K562 (cell line): ENCODE measurements at regions not wholly inside any gene's neighbourhood (a gene's known extent, or its start where the extent isn't known, plus 50 kb on each side); places are given as distances from the start of the nearest gene placed in this dataset.

Source experiments
- ATAC-seq: fragments of 200-7000 bp; cut with Tn5 transposase; 3 replicates; pipeline ENCODE4 v1.9.1; 2020; ENCODE audit warnings: moderate library complexity
- BruUV-seq: library from RNA; stranded (reverse); fragments of 400-500 nt; replicated peaks from 2 replicates; lab custom pipeline; 2021; lab: Mats Ljungman, UMichigan
- CTCF ChIA-PET: fragments of 300-600 bp; formaldehyde crosslinking; extraction: SDS; loops from one replicate; lab custom pipeline; 2021; ENCODE audit warnings: low intra/inter-chr PET ratio; lab: Yijun Ruan, JAX
- POLR2A ChIA-PET: fragments of 300-600, 350-650 bp; sonication (Branson Sonifier 250); formaldehyde crosslinking; extraction: SDS; loops from one replicate; lab custom pipeline; 2021; ENCODE audit warnings: antibody characterized with exemption, inconsistent platforms; lab: Yijun Ruan, JAX
- DNase-seq, 4 experiments: peaks; one replicate each; pipeline versions ENCODE4 v3.0.0 to v3.0.0-alpha.2; 2011 to 2018; ENCODE audit warnings: low spot score in 3 of 4, mixed read lengths in 3 of 4; ENCODE audit errors: extremely low read depth in 1 of 4
- FAIRE-seq: peaks from 2 replicates; lab custom pipeline; 2011; peaks lifted over from hg19 to GRCh38; lab: Jason Lieb, UNC
- H2AFZ ChIP-seq: 2 replicates; pipeline ENCODE4 v1.6.0; 2011; ENCODE audit warnings: low read depth, low read length, control low read depth, inconsistent platforms
- H3K27ac ChIP-seq: fragments of 200-600 bp; 3 replicates; pipeline ENCODE4 v1.8.0; 2011; ENCODE audit warnings: low read depth, mild to moderate bottlenecking, control low read depth, inconsistent platforms, low read length, moderate library complexity, mixed read lengths; ENCODE audit errors: extremely low read depth
- H3K27me3 ChIP-seq, 2 experiments: fragments of 300-600 bp in 1 of 2; 2 replicates in 1 of 2; 3 replicates in 1 of 2; pipeline versions ENCODE4 v1.6.0 to v1.8.0; 2011; ENCODE audit warnings: inconsistent platforms in 2 of 2, low read length in 2 of 2, mild to moderate bottlenecking in 1 of 2, mixed read lengths in 1 of 2, moderate library complexity in 1 of 2; ENCODE audit not compliant: control insufficient read depth in 2 of 2, insufficient read depth in 2 of 2
- H3K36me3 ChIP-seq: fragments of 300-600 bp; 3 replicates; pipeline ENCODE4 v1.8.0; 2011; ENCODE audit warnings: mild to moderate bottlenecking, low read length, inconsistent platforms; ENCODE audit not compliant: control insufficient read depth, insufficient read depth
- H3K4me1 ChIP-seq, 2 experiments: fragments of 200-600 bp in 1 of 2; replicated peaks in 1 of 2; 2 replicates in 1 of 2; 3 replicates in 1 of 2; pipeline versions ENCODE4 v1.5.1 to v1.8.0; 2011; ENCODE audit warnings: inconsistent platforms in 2 of 2, low read length in 2 of 2, mild to moderate bottlenecking in 1 of 2, mixed read lengths in 1 of 2, moderate library complexity in 1 of 2; ENCODE audit not compliant: control insufficient read depth in 2 of 2, insufficient read depth in 2 of 2
- H3K4me2 ChIP-seq: 2 replicates; pipeline ENCODE4 v1.6.1; 2011; ENCODE audit warnings: low read length, control low read depth, inconsistent platforms, mixed read lengths; ENCODE audit not compliant: insufficient read depth
- H3K4me3 ChIP-seq: fragments of 200-600 bp; sonication (generic), shearing (Covaris generic); 2 replicates; pipeline ENCODE4 v1.5.1; 2016; ENCODE audit warnings: control low read depth, inconsistent platforms
- H3K79me2 ChIP-seq: fragments of 200-600 bp; 3 replicates; pipeline ENCODE4 v1.8.0; 2011; ENCODE audit warnings: low read length, inconsistent platforms; ENCODE audit not compliant: control insufficient read depth, insufficient read depth
- H3K9ac ChIP-seq, 2 experiments: 2 replicates each; pipeline versions ENCODE4 v1.6.0 to v1.6.1; 2011; ENCODE audit warnings: low read depth in 2 of 2, low read length in 2 of 2, control low read depth in 1 of 2, inconsistent platforms in 1 of 2, mild to moderate bottlenecking in 1 of 2, mixed read lengths in 1 of 2; ENCODE audit not compliant: insufficient read depth in 1 of 2
- H3K9me1 ChIP-seq: one replicate; pipeline ENCODE4 v1.6.0; 2011; ENCODE audit warnings: inconsistent platforms, mild to moderate bottlenecking, low read length, moderate library complexity; ENCODE audit not compliant: control insufficient read depth, insufficient read depth
- H3K9me3 ChIP-seq: replicated peaks from 2 replicates; pipeline ENCODE4 v1.5.1; 2011; ENCODE audit warnings: low read depth, low read length, inconsistent platforms; ENCODE audit not compliant: control insufficient read depth, insufficient read depth
- H4K20me1 ChIP-seq: replicated peaks from 2 replicates; pipeline ENCODE4 v1.6.1; 2011; ENCODE audit warnings: low read length, inconsistent platforms, mixed read lengths; ENCODE audit not compliant: control insufficient read depth, insufficient read depth
- ERF ChIP-seq: fragments of 450-650 bp; formaldehyde crosslinking; IDR thresholded peaks from 2 replicates; pipeline ENCODE4 v1.4.0; 2020; ENCODE audit warnings: mild to moderate bottlenecking, mixed read lengths
- ETV1 ChIP-seq: fragments of 450-650 bp; conservative IDR thresholded peaks from 2 replicates; pipeline ENCODE4 v1.6.1; 2016; ENCODE audit warnings: missing genetic modification characterization, control low read depth, low read depth, missing compliant biosample characterization
- HMG20B ChIP-seq: fragments of 250-450 bp; sonication (Bioruptor Pico); IDR thresholded peaks from 2 replicates; pipeline ENCODE4 v1.5.0; 2021; ENCODE audit warnings: mild to moderate bottlenecking
- HOXB6 ChIP-seq: fragments of 250-450 bp; sonication (Bioruptor Pico); IDR thresholded peaks from 2 replicates; pipeline ENCODE4 v1.5.1; 2022; ENCODE audit warnings: mild to moderate bottlenecking, borderline replicate concordance
- NFIC ChIP-seq: fragments of 450-650 bp; IDR thresholded peaks from 2 replicates; pipeline ENCODE4 v1.6.1; 2017; ENCODE audit warnings: mild to moderate bottlenecking, inconsistent platforms
- NFYB ChIP-seq: IDR thresholded peaks from 2 replicates; pipeline ENCODE4 v1.6.1; 2011; ENCODE audit warnings: mild to moderate bottlenecking, moderate library complexity; ENCODE audit not compliant: insufficient read length; ENCODE audit errors: extremely low read depth
- PTTG1 ChIP-seq: fragments of 450-650 bp; IDR thresholded peaks from 2 replicates; pipeline ENCODE4 v1.6.1; 2016; ENCODE audit warnings: low read depth, mild to moderate bottlenecking, missing genetic modification characterization, missing compliant biosample characterization
- RBBP5 ChIP-seq: fragments of 200-600 bp; sonication (generic); IDR thresholded peaks from 2 replicates; pipeline ENCODE4 v1.6.1; 2012; ENCODE audit warnings: borderline replicate concordance, mild to moderate bottlenecking, low read length, control low read depth, inconsistent platforms; ENCODE audit not compliant: insufficient read depth, poor library complexity, severe bottlenecking
- TAF7 ChIP-seq: fragments of 450-650 bp; IDR thresholded peaks from 2 replicates; pipeline ENCODE4 v1.6.1; 2016; ENCODE audit warnings: missing genetic modification characterization, missing compliant biosample characterization
- TCF3 ChIP-seq: sonication (generic); formaldehyde crosslinking; IDR thresholded peaks from 2 replicates; pipeline ENCODE4 v1.4.0; 2020; ENCODE audit warnings: mild to moderate bottlenecking, missing genetic modification reagents
- USF1 ChIP-seq: sonication (generic); formaldehyde crosslinking; IDR thresholded peaks from 2 replicates; pipeline ENCODE4 v1.9.0; 2022; ENCODE audit warnings: mild to moderate bottlenecking, missing genetic modification reagents
- ZNF384 ChIP-seq: IDR thresholded peaks from 2 replicates; pipeline ENCODE4 v1.6.1; 2012; ENCODE audit warnings: low read depth, low read length, improper control_type of control experiment
- WGBS: fragments of 100-300 bp; shearing (Covaris generic); methylation state at CpG from one replicate; pipeline ENCODE4 v1.1.6; 2016; ENCODE audit warnings: low coverage, mixed read lengths; ENCODE audit not compliant: insufficient coverage; ENCODE audit errors: missing lambda C conversion rate; 5-methylcytosine and 5-hydroxymethylcytosine counted together
- in situ Hi-C: fragments of 300-500 bp; cut with MboI; formaldehyde crosslinking; loops from 4 replicates; pipeline ENCODE4 v1.15.0; 2018; ENCODE audit warnings: inconsistent platforms, mixed read lengths
- intact Hi-C: fragments of 100-400 bp; cut with micrococcal nuclease; formaldehyde crosslinking; loops from 2 replicates; pipeline ENCODE4 v1.14.2; 2022
- TF ChIP-seq, protein P1 (sequence below), 2 experiments: IDR thresholded peaks; 2 replicates each; pipeline ENCODE4 v1.6.1; 2011; ENCODE audit warnings: borderline replicate concordance in 1 of 2, control low read depth in 1 of 2, low read depth in 1 of 2, low read length in 1 of 2, mild to moderate bottlenecking in 1 of 2, mixed read lengths in 1 of 2, moderate library complexity in 1 of 2; ENCODE audit not compliant: insufficient read depth in 1 of 2, insufficient read length in 1 of 2, poor library complexity in 1 of 2, severe bottlenecking in 1 of 2; ENCODE audit errors: extremely low read depth in 1 of 2
- TF ChIP-seq, protein P2 (sequence below): fragments of 450-650 bp; IDR thresholded peaks from 2 replicates; pipeline ENCODE4 v1.6.1; 2018; ENCODE audit not compliant: partially characterized antibody

DNA sequence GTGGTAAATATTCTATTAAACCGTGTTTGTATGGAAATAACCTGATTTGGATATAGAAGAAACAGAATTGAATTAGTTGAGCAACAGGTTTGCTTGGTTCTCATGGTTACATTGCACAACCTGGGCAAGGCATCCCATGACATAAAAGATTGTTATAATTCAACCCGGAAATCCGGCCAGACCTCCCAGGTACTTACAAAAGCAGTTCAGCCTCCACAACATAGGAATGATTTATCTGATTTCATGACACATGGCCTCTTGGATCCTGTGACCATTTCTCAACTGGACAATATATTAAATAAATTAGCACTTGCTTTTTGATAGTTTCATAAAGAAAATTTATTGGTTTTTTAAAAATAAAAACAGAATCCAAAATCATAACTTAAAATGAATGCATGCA lies 55.1 kb upstream of the PTPN12 start (continued):
- no peak for TF ChIP-seq USF1 (CRISPR knock-in tag)
- peak; percentile 25; the same call in 1 of the 2 replicates for TF ChIP-seq ETV1 (tag)

- Histone ChIP-seq H3K9me1 (no peaks in the 10 kb centered on the region), H3K4me3 (no peak overlapping the region), H3K4me1 (0 out of 5 replicates have a peak, but pooled peaks cover 0 to 3% of the 10 kb centered on the region in 2 experiments), H2AFZ (no peak overlapping the region), H3K4me2 (no peak overlapping the region), H4K20me1 (no peaks in the 10 kb centered on the region), H3K36me3 (no peaks in the 10 kb centered on the region), H3K9me3 (no peaks in the 10 kb centered on the region), H3K27me3 (peaks cover 12 to 13% of the 10 kb centered on the region in 2 experiments; a peak in 4 of 5 replicates), H3K9ac (no peak overlapping the region), H3K79me2 (no peaks in the 10 kb centered on the region), H3K27ac (no peak overlapping the region)
- CTCF ChIA-PET = no interaction called here
- ATAC-seq (no peak), FAIRE-seq (no peak), DNase-seq (no peak)
- in situ Hi-C loops (no loop called here), intact Hi-C loops (no loop called here)
- WGBS = 2% methylated on average over 2 of the region's 2 CpGs
- POLR2A ChIA-PET = no interaction called here
- BruUV-seq = no TSS peak
- TF ChIP-seq RBBP5 (no peak), HMG20B (no peak), HOXB6 (no peak), ZNF384 (no peak), NFYB (no peak), ERF (CRISPR knock-in tag) (no peak), TAF7 (tag) (no peak), TCF3 (CRISPR knock-in tag) (no peak), NFIC (no peak), PTTG1 (no peak)
- TF ChIP-seq, protein P1, sequence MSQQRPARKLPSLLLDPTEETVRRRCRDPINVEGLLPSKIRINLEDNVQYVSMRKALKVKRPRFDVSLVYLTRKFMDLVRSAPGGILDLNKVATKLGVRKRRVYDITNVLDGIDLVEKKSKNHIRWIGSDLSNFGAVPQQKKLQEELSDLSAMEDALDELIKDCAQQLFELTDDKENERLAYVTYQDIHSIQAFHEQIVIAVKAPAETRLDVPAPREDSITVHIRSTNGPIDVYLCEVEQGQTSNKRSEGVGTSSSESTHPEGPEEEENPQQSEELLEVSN (IDR thresholded peaks at IDR 0.05; ENCODE audit: borderline replicate concordance in 1 of 2, extremely low read depth in 1 of 2, insufficient read depth in 1 of 2, insufficient read length in 1 of 2, low read depth in 1 of 2, low read length in 1 of 2, poor library complexity in 1 of 2, severe bottlenecking in 1 of 2) = no peak
- TF ChIP-seq, protein P2, sequence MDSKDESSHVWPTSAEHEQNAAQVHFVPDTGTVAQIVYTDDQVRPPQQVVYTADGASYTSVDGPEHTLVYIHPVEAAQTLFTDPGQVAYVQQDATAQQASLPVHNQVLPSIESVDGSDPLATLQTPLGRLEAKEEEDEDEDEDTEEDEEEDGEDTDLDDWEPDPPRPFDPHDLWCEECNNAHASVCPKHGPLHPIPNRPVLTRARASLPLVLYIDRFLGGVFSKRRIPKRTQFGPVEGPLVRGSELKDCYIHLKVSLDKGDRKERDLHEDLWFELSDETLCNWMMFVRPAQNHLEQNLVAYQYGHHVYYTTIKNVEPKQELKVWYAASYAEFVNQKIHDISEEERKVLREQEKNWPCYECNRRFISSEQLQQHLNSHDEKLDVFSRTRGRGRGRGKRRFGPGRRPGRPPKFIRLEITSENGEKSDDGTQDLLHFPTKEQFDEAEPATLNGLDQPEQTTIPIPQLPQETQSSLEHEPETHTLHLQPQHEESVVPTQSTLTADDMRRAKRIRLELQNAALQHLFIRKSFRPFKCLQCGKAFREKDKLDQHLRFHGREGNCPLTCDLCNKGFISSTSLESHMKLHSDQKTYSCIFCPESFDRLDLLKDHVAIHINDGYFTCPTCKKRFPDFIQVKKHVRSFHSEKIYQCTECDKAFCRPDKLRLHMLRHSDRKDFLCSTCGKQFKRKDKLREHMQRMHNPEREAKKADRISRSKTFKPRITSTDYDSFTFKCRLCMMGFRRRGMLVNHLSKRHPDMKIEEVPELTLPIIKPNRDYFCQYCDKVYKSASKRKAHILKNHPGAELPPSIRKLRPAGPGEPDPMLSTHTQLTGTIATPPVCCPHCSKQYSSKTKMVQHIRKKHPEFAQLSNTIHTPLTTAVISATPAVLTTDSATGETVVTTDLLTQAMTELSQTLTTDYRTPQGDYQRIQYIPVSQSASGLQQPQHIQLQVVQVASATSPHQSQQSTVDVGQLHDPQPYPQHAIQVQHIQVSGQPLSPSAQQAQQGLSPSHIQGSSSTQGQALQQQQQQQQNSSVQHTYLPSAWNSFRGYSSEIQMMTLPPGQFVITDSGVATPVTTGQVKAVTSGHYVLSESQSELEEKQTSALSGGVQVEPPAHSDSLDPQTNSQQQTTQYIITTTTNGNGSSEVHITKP = no peak
Observed at GRCh38 chr7:77481615-77482014, 55.5 kb upstream of the PTPN12 start.
